GM21447 (cell line): ENCODE measurements at regions not wholly inside any gene's neighbourhood (a gene's known extent, or its start where the extent isn't known, plus 50 kb on each side); places are given as distances from the start of the nearest gene placed in this dataset.
"Not testable (repeated sequence)": the region's sequence is repeated elsewhere in the genome, so short reads cannot be mapped to it uniquely, and the experiment has no call there.

Experiments used
- ATAC-seq: cut with Tn5 transposase; IDR thresholded peaks from one replicate; pipeline ENCODE4 v1.9.1; 2021; ENCODE audit not compliant: unreplicated experiment

- ATAC-seq, result no peak
These were observed 453.6 kb downstream of the TMEM135 start for GRCh38 chr11:87491381-87491780.

GRCh38 chr11:87490671-87491070 is 452.9 kb downstream of the TMEM135 start:
- no peak for ATAC-seq

GRCh38 chr11:87484566-87484965 is 446.8 kb downstream of the TMEM135 start:
- no peak for ATAC-seq

- ATAC-seq, result no peak
These were observed 439.6 kb downstream of the TMEM135 start for GRCh38 chr11:87477321-87477720.

- ATAC-seq, result no peak
These were observed 435.4 kb downstream of the TMEM135 start for GRCh38 chr11:87473174-87473573.

GRCh38 chr11:87466223-87466622 is 428.5 kb downstream of the TMEM135 start:
- no peak for ATAC-seq

- ATAC-seq, result no peak
These were observed 428.0 kb downstream of the TMEM135 start for GRCh38 chr11:87465716-87466115.

GRCh38 chr11:87463486-87464102 is 425.9 kb downstream of the TMEM135 start:
- ATAC-seq, result no peak

GRCh38 chr11:87462171-87462570 is 424.4 kb downstream of the TMEM135 start:
- ATAC-seq, result no peak

- ATAC-seq, result no peak
These were observed 423.3 kb downstream of the TMEM135 start for GRCh38 chr11:87460842-87461637.

- no peak for ATAC-seq
These were observed 422.5 kb downstream of the TMEM135 start for GRCh38 chr11:87460279-87460678.

- no peak for ATAC-seq
These were observed 421.6 kb downstream of the TMEM135 start for GRCh38 chr11:87459351-87459750.

GRCh38 chr11:87456499-87456898 is 418.8 kb downstream of the TMEM135 start:
- no peak for ATAC-seq

- no peak for ATAC-seq
These were observed 417.4 kb downstream of the TMEM135 start for GRCh38 chr11:87455180-87455579.

- peak; percentile 90 for ATAC-seq
These were observed 416.5 kb downstream of the TMEM135 start for GRCh38 chr11:87454241-87454640.

GRCh38 chr11:87453531-87454089 is 415.9 kb downstream of the TMEM135 start:
- ATAC-seq, result peak; percentile 10

- not testable (repeated sequence) for ATAC-seq
These were observed 414.3 kb downstream of the TMEM135 start for GRCh38 chr11:87452025-87452424.

- no peak for ATAC-seq
These were observed 413.7 kb downstream of the TMEM135 start for GRCh38 chr11:87451395-87451794.

- ATAC-seq, result no peak
These were observed 409.9 kb downstream of the TMEM135 start for GRCh38 chr11:87447606-87448005.

GRCh38 chr11:87444993-87445392 is 407.3 kb downstream of the TMEM135 start:
- ATAC-seq, result no peak

- no peak for ATAC-seq
These were observed 406.0 kb downstream of the TMEM135 start for GRCh38 chr11:87443707-87444106.

- ATAC-seq, result no peak
These were observed 402.5 kb downstream of the TMEM135 start for GRCh38 chr11:87440076-87440770.
